Activated effector memory CD4-positive, alpha-beta T cell treated with anti-CD3 and anti-CD28 coated beads, Interleukin-2, amount 50 U/mL, for 16 hours (primary cell): ENCODE measurements at regions not wholly inside any gene's neighbourhood (a gene's known extent, or its start where the extent isn't known, plus 50 kb on each side); places are given as distances from the start of the nearest gene placed in this dataset.
A peak's percentile ranks its signal among the peaks of the same experiment; 100 is the strongest.

Source experiments
- DNase-seq: peaks from one replicate; pipeline ENCODE4 v3.0.0-alpha.2; 2020

DNA sequence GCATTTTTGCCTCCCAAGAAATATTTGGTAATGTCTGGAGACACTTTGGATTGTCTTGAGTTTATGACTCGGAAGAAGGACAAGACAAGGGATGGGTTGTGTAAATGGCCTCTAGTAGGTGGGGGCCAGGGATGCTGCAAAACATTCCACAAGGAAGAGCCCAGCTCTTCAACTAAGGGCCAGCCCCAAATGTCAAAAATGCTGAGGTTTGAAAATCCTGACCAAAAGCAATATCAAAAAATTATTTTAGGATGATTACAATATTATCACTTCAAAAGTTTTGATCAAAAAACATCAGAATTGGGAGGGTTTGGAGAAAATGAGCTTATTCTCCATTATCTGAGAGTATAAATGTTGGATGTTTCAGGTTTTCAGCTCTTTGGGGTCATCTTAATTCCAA is 248.9 kb upstream of the SLC24A2 start:
- DNase-seq, result no peak

DNA sequence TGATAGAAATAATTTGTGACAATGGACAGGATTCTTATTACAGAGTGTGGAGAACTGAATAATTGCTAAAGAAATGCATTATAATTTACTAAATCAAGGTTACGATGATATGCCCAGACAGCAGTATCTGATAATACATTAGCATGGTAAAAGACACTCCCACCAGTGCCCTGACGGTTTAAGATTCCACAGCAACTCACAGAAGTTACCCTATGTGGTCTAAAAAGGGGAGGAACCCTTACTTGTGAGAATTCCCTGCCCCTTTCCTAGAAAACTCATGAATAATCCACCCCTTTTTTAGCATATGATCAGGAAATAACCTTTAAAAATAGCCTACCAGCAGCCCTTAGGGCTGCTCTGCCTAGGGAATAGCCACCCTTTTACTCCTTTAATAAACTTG is 244.7 kb upstream of the SLC24A2 start:
- no peak for DNase-seq

DNA sequence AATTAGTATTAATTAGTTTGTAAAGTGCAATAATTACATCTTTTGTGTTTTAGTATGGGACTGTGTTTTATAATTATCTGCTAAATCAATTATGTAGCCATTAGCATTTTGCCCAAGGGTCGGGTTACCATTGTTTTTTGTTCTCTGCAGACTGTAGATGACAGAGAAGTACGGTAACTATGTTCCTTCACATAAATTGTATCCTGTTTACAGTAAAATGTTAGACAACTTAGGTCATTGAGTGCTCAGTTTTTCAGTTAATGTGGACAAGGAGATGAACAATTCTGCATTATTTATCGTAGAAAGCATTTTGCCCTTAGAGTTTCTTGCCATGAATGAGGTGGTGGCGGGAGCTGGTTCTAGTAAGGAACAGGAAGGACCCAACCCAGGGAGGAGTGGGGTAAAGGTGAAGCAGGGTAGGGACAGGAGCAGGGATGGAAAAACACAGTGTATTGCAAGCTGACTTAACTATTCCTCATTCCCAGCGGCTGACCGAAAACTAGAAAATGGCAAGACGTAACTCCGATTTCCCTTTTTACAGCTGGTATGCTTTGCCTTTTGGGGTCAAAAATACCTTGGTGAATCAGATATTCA is 243.7 kb upstream of the SLC24A2 start:
- no peak for DNase-seq

DNA sequence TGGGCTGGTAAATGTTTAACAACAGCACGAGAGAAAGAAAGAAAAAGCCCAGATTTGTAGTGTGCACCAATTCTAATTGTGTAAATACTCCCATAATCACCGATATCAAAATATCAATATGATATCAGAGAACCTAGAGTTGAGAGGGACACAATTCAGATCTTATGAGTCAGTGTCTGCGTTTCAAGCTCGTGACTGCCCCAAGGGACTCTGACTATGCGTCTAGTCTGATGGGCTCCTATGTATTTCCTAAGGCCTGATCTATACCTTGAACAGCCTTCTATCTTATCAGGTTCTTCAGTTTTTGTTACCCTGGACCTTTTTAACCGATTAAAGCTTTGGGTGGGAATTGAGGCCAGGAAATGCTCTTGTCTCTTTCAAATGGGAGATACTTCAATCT is 243.0 kb upstream of the SLC24A2 start:
- DNase-seq, result no peak

DNA sequence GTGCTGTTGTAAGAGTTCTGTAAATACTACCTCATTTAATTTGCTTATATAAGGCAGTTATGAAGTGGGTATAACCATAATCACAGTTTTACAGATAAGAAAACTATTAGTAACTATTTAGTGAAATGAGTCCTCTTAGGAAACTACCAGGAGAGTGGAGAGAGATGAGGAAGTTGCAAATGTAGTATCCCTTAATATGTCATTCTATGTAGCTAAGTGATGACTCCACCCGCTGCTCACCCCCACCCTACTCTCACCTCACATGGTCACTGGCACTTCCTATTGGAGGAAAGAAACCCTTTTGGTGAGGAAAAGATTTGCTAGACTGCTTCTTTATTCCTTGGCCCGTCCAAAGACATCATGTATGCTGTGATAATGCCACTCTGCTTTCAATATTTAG is 241.8 kb upstream of the SLC24A2 start:
- no peak for DNase-seq

DNA sequence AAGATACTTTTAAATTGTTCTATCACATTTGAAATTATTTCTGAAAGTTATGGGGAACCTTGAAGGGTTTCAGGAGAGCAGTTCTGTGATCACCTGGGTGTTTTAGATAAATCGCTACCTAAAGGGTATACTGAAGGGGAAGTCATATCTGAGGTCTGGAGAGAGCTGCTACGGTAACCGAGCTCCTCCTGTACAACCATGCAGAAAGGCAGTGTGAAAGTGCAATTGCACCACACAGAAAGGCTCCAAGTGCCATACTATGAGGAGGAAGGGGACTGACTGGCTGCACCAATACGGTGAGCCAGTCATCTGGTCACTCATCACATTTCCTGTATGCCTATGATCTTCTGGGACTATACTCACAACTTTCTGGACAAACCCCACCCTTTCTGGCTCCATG is 241.4 kb upstream of the SLC24A2 start:
- no peak for DNase-seq

DNA sequence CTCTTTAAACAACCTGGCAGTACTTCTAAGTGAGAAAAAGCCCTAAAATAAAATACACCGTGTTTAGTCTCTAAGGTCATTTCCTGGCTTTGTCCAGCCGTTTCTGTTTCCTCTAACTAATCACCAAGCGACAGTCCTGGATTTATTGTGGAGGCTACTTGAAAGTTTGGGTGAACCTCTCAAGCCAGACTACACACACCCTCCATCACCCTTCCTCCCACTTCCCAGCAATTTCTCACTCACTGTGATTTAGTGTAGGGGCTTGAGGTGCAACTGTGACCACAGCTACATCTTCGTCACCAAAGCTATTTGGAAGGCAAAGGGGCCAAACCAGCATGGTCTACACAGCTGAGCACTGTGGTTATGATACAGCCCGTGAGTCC is 240.0 kb upstream of the SLC24A2 start:
- DNase-seq, result no peak

DNA sequence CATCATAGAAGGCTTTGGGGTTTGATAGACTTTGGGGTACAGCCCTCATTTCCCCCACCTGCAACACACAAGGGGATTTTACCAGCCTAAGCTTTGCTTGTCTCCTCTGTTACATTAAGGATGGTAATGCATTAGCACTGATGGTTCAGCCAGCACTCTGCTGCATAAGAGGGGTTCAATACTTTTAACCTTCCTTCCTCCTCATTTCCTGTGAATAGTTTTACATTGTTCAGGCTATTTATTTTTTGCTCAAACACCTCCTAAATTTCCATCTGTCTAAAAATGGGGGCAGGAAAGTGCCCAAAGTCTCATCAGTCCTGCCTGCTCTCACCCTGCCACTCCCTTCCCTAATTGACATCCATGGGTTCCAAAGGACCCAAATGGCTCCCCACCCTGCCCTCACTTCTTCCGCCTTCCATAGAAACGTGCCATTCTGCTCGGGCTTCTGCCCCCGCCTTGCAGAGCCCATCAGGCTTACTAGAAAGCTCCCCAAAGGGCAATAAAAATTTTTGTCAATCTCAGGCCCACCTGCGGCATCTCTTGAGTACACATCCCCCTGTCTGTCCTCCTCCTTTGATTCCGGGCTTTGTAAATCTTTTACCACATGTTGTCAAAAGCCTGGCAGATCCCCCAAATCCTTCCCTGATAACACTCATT is 239.5 kb upstream of the SLC24A2 start:
- DNase-seq, result no peak

DNA sequence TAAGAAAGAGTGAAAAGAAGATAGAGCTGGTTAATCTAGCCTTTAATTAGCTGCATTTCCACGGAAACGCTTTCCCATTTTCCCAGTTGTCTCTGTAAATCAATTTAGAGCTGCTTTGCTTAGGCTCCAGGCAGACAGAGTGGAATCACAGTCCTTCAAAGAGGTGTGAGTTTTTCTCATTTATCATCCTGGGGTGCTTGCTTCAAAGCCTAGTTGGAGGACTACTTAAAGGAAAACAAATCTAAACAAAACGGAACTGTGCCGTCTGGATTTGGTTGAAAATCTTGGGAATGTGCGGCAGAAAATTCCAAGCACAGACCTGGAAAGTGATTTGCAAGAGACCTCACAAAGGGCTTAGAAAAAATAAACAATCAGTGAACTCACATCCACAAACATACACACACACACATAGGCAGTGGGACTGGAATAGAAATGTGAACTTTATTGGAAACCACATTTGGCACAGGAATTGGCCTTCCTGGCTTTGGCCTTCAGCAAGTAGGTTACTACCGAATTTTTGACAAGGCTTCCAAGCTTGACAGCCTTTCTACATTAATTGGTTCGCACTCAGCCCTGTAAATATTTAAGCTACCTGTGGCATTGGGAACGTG is 235.2 kb upstream of the SLC24A2 start:
- DNase-seq, result no peak

DNA sequence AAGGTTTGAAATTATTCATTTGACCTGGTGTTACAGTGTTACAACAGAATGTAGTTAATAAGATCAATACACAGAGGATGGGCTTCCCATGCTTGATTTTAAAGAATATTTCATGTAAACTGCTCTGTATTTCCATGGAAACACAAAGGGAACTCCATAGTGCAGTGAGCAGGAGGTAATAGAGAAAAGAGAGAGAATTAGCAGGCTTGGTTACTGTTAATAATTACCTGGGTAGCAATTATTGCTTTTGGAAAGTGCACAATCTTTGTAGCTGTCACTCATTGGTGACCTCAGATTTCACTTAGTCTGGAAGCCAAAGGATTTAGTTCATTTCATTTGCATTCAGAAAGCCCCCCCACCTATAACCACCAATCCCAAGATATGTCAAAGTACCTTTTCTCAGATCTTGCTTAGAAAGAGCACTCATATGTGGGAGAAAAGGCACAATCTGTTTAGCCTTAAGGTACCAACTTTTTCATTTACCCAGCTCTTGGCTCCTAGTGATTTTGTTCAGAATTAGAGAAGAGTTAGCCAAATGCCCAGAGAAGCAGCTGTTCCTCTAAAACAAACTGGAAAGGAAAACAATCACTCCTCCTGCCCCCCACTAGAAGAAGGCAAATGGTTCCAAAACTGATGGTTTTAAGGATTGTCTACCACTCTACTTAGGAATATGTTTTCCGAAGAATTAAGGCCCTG is 234.5 kb upstream of the SLC24A2 start:
- DNase-seq, result no peak

DNA sequence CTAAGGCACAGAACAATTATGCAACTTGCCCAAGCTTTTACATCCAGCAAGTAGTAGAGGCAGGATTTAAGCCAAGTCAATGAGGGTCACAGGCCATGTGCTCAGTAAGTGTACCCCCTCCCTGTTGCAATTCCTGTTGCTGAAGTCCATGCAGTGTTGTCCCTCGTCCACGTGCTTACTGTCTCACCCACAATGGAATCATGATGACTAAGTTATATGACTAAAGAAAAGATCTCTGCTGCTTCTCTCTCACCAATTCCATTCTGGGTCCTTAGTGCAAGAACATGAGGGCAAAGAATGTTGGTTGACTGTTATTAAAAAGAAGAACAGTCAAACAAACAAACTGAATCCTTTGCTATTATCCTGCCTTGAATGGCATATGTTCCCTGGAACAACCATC is 233.6 kb upstream of the SLC24A2 start:
- DNase-seq, result no peak

DNA sequence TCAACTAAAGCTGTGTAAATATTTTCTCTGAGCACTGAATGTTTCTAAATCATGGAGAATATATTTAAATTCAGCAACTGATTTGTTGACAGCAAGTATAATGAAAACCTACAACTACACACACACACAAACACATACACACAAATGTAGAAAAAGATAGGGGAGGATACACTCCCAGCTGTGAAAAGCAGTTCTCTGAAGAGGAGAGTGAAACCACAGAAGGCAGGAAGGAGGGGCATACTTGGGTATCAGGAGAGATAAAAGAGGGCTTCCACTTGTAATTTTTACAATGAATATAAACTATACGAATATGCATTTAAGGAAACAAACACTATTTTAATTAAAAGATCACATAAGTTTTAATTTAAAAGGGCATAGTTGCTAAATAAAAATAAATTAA is 227.8 kb upstream of the SLC24A2 start:
- DNase-seq, result no peak

DNA sequence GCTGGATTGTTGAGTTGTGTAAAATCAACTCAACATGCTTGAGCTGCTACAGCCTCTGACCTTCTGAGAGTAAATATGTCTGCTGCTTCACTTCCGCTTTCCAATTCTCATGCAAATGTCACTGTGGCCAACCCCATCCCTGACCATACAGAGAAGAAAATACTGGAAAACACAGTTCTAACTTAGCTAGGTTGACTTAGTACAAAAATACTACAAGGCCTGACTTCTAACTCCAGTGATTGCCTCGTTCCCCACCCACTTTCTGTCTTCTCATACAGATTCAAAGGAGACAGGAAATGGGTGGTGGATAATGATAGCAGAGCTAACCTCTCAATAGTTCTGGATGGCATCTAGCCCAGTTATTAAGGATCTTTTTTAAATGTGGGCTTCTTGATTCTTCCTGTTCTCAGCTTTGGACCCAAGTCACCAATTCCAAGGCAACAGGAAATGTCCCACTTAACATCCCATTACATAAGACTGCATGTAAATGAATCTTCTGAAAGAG is 226.6 kb upstream of the SLC24A2 start:
- no peak for DNase-seq

DNA sequence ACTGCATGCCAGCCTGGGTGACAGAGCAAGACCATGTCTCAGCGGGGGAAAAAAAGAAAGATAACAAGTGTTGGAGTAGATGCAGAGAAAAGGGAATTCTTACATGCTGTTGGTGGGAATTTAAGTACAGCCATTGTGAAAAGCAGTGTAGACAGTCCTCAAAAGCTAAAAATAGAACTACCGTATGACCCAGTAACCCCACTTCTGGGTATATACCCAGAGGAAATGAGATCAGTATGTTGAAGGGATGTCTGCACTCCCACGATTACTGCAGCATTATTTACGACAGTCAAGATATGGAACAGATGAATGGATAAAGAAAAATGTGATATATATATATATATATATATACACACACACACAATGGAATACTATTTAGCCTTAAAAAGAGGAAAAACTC is 225.3 kb upstream of the SLC24A2 start:
- no peak for DNase-seq

DNA sequence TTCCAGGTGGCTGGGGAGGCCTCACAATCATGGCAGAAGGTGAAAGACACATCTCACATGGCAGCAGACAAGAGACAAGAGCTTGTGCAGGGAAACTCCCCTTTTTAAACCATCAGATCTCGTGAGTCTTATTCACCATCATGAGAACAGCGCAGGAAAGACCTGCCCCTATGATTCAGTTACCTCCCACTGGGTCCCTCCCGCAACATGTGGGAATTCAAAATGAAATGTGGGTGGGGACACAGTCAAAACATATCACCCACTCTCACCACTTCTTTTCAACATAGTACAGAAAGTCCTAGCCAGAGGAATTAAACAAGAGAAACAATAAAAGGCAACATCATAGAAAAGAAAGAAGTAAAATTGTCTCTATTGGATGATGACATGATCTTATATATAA is 223.4 kb upstream of the SLC24A2 start:
- DNase-seq, result peak; percentile 68

DNA sequence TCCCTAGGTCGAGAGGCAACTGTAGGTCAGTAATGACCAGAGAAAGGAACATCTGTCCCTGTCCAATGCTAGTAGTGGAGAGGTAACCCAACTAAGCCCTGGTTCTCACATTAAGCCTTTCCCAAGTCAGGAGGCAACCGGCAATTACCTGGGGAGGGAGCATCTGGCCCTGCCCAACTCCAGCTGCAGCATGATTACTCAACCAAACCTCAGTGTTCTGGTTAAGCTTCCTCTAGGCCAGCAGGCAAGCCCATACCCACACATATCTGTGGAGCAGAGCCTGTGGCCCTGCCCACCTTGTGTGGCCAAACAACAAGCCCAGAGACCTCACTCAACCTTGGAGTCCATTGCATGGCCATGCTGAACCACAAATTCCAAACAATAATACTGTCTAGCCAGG is 220.8 kb upstream of the SLC24A2 start:
- DNase-seq, result no peak

DNA sequence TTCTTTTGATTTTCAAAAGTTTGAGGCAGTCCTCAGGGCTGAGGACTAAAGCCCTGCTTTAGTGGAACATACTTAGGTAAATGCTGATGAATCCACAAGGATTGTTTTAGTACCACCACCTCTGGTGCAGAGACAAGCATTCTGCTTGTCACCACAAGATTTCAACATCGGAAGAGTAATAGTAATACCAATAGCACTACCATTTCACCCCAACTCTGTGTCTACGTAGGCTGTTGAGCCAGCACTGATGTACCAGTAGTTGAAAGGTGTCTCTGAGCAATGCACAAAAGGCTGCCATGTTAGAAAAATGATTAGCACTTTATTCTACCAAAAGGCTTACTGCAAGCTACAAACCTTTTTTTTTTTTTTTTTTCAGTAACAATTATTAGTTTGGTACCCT is 213.2 kb upstream of the SLC24A2 start:
- DNase-seq, result no peak

DNA sequence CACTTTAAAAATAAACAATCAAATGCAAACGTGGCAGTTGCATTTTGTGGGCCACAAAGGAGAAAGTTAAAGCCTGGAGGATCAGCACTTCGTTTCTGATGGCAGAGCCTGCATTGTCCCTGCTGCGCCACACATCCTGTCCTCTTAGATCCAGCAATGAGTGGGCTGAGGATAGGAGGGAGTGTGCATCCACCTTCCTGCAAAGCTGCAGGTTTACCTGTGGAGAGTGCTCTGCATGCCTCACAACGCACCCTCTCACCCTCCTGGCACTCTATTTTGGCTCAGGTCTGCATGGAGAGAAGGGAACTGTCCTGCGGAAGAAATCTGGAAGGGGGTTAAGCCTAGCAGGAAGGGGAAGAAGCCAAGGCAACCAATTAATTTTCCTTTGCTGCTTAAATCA is 212.2 kb upstream of the SLC24A2 start:
- DNase-seq, result no peak

DNA sequence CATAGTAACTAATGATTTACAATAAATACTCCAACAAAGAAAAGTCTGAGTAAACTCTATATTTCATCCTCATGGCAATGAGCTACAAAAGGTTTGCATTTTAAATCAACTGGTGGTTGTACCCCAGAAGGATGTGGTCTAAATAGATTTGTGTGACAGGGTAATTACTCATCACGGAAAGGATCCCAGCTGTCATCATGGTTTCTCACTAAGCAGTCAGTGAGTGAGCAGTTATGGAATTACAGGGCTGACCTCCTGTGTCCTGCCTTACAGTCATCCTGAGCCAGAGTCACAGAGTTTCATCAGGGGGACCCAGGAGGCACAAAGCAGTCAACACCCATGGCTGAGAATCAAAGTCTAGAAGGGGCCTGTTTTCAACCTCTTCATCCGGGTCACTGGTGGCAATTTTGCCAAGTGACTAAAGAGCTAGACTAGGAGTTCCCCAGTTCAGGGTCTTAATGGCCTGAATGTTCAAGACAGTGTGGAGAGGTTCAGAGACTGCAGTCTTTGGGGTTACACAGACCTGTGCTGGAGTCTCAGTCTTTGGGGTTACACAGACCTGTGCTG is 210.7 kb upstream of the SLC24A2 start:
- peak; percentile 72 for DNase-seq

DNA sequence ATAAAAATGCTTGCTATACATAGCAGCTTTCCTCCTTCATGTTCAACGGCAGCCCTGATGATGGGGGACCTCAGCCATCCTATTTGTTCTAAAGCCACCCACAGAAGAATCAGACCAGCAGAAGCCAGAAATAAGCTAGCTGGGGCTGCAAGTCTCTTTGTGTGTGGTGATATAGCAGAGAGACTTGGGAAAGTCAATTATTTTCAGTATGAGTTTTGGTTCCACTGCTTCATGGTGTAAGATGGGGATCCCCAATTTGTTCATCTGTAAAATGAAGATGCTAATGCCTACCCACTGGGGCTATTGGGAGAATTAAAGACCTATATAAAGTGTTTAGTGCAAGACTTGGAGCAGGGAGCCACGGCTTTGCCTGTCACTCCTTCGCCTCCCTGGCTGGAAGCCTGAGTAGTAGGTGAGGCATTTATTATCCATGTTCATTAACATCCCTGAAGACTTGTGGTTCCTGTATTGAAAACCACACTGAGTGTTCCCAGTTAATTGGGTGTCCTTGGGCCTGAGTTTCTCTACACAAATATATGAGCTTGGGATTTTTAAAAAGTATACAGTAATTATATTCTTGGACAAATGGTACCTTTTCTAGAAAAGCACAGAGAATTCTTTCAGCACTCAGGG is 210.1 kb upstream of the SLC24A2 start:
- no peak for DNase-seq

DNA sequence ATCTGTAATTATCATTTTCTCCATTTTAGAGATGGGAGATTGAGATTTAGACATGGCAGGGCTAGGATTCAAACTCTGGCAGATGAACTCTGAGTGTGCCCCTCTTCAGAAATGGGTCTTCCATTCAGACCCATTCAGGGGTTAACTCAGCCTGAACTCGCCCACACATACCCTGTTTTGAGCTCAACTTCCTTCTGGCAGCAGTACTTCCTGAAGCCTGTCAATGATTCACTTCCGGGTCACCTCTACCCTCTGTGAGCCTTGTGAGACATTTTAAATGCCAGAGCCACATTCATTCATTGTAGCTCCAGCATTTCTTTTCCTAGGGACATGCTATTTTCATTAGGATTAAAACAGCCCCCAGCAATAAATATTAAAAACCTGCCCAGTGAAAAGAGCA is 209.3 kb upstream of the SLC24A2 start:
- DNase-seq, result no peak

DNA sequence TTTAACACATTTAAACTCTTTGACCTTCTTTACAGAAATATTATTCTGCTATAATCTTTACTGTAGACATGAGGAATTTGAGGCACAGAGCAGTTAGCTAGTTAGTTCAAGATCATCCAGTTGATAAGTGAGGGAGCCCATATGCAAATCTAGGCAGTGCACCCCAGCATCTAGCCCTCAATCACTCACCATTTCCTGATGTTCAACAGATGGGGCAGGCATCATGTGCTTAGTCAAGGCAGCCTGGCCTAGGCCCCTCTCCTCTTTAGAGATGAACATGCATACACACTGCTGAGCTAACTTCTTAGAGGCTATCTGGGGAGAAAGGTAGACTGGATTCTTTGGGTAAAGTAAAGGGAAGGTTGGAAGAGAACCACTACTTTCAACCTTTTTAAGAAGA is 206.8 kb upstream of the SLC24A2 start:
- DNase-seq, result no peak

DNA sequence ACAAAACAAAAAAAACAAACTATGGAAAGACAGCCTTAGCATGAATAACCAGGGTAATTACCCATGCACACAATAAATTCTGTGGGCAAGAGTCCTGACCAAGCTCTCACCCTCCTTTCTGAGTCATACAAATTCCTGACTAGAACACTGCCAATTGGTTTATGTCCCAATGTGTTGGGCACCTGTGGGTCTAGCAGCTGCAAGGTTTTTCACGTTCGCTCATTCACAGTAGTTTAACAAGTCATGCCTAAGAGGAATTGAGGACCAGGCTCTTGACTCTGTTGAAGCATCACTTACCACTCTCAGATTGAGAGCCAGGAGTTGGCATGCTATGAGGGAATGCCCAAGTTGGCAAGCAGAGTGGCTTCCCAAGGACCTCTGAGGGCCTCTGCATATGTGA is 205.5 kb upstream of the SLC24A2 start:
- DNase-seq, result no peak
